Amniotic epithelial cell (primary cell): ENCODE measurements at regions not wholly inside any gene's neighbourhood (a gene's known extent, or its start where the extent isn't known, plus 50 kb on each side); places are given as distances from the start of the nearest gene placed in this dataset.
A peak's percentile ranks its signal among the peaks of the same experiment; 100 is the strongest.

Experiments used
- DNase-seq: peaks from one replicate; pipeline ENCODE4 v3.0.0-alpha.2; 2010; ENCODE audit warnings: low read depth

DNA sequence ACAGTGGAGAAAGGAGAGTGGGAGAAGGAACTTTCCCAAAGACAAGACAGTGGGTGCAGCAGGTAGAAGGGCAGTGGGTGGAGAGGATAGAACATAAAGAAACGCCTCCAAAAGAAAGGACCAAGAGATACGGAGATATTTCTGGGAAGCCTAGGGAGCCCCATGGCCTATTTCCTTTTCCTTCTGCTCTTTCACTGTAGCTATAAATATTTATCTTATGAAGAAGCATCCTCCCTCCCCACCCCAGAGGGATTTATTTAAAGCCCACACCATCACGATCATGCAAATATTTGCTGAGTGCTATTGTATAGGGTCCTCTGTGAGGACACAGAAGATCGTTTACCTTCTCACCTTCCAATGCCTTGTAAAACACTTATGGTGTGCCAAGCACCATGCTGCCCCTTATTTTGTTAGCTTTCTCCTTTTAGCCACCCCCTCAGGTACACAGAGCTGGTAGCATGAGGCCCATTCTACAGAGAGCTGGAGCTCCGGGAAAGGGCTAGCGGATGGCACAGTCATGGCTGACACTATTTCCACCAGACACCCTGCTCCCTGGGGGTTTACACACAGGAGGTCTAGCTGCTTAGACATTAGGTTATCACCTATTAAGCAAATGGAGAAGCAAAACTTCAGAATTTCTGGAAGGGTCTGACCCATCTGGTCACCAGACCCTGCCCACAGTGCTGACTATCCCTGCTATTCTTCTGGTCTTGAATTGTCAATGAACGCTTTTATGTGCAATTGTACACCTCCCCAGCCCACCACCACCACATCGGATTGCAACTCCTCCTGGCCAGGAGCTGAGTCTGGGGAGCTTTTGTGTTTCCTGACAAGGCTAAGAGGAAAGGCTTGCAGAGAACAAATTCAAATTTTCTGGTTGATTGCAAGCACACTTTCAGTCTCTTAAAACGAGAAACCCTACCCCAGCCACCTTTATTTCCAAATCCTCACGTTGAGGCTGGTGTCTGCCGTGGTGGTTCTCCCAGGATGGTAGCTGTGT lies 91.8 kb upstream of the KLF7 start:
- no peak for DNase-seq

DNA sequence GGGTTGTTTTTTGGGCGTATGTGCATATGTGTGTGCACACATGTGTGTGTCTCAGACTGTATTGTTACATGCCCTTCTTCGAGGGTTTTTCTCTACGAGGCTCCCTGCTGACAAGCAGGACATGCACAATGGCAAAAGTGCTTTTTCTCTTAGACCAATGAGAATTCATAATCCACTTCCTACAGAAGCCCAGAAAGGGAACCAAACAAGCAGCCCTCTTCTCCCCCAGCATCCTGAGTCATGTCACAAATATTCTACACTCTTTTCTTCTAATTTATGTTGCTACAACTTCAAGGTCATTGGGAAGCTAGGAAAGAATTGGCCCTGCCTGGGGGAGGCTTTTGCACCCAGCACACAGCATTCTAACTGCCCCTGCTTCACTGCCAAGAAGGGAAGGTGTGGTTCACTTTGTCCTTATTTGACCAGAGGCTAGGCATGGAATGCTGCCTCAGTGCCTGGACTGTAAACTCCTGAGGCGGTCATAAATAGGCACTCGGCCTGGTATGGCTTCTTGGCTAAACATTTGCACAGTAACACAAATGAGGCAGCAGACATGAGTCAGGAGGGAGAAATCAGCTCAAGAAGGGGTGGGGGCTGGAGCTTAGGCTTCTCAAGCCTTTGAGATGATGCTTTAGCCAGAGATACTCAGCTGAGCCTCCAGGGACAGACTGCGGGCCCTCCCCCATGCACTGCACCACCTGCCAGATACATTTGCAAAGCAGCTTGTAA lies 92.7 kb upstream of the KLF7 start:
- DNase-seq, result peak; percentile 99

DNA sequence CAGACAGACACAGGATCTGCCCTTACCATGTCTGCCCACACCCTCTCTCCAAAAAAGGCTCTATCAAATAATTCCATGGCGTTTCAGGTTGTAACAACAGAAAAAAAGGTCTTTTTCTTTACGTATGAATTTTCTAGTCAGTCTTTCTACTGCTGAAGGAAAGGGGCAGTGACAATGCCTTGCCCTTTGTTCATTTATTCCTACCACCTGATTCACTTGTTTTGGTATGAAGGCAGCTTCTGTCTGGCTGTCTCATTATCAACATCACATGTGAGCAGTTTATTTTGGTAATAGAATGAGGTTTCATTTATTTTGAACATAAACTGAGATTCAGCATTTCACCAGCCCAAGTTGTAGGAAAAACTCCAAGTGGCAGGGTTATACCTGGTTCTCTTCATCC lies 94.3 kb upstream of the KLF7 start:
- DNase-seq, result no peak

GRCh38 chr2:207260947-207261346 lies 95.2 kb upstream of the KLF7 start:
- no peak for DNase-seq

- peak; percentile 15 for DNase-seq
Measured at GRCh38 chr2:207264310-207264709, 98.6 kb upstream of the KLF7 start.

DNA sequence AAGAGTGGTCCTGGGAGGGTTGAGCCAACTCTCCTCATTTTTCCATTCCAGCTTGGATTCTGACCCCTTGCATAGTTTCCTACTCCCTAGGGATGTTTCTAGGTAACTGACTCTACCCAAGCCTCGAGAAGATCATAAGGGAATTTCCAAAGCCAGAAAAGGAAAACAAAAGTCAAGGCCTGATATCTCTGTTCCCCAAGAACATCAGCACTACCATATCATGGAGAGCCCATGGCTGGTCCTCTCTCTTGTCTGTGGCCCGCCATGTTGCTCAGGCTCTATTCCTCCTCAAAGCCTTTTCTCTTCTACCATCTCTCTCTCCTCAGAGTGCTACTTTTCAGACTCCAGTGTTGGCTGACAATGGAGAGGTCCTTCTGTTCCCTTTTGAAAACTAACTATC lies 99.6 kb upstream of the KLF7 start:
- no peak for DNase-seq

DNA sequence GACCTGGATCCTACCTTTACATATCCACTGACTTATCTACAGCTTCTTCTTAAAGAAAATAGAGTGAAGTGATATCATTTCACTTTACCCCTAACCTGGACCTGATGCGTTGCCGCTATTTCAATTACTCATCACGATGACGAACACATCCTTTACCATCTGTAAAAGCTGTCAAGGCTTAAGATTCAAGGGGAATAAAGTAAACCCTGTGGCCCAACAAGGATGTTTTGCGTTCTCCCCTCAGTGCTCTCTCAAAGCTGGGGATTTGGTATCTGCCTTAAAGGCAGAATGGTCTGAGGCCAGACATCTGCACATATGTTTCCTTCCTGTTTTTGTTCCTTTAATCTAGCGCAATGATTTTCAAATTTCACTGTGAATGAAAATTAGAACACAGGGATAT lies 100.1 kb upstream of the KLF7 start:
- DNase-seq, result peak; percentile 18

- no peak for DNase-seq
Measured at GRCh38 chr2:207266648-207267047, 100.9 kb upstream of the KLF7 start.

- no peak for DNase-seq
Measured at GRCh38 chr2:207269038-207269437, 103.3 kb upstream of the KLF7 start.

- no peak for DNase-seq
Measured at GRCh38 chr2:207274530-207275189, 108.9 kb upstream of the KLF7 start.

DNA sequence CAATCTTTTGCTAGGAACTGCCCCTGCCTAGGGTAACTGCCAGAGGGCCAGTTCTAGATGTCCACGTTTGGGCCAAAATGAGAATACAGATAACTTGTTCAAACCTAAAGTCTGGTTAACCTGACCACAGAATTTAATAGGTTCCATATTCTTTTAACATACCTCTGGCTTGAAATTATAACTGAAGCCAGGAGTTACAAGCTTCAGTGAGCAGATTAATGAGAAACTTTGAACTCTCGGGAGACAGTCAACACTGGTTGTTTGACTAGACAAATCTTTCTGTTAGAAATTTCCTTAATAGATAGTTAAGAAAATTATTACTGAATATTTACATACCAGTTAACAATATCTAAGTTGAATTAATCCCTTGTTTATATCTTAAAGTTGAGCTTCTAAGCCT lies 110.0 kb upstream of the KLF7 start:
- DNase-seq, result no peak

DNA sequence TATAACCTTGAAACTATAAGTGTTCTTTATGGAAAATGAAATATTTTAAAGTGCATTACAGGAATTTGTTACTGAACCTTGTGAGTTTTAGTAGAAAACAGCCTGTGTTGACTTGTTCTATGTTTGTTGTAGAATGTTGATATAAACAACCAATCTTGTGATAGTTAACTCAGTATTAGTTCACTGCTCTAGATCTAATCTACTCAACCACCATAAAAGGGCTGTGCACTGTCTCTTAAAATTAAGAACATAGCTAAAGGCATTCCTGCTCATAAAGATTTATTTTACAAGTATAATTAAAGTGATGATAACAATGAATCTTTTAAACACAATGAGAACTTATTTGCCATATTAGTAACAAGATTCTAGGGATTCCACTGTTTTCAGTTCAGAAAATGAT lies 110.5 kb upstream of the KLF7 start:
- no peak for DNase-seq

DNA sequence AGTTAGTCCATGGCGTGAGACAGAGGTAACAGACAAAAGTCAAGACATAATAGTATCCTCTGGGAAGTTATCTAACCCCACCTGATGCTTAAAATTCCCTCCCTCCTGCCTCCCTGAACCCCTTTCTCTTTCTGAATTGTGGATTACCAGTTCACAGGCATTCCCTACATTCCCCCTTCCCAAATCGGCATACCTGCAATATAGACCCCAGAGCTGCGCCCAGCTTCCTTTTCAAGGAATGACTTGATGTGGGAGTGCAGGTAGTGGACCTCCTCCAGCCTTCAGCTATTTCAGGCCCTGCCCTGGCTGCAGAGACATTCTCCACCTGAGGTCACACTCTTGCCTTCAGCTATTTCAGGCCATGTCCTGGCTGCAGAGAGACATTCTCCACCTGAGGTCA lies 111.1 kb upstream of the KLF7 start:
- no peak for DNase-seq

- no peak for DNase-seq
Measured at GRCh38 chr2:207279520-207279919, 113.8 kb upstream of the KLF7 start.

- no peak for DNase-seq
Measured at GRCh38 chr2:207281436-207281835, 115.7 kb upstream of the KLF7 start.

DNA sequence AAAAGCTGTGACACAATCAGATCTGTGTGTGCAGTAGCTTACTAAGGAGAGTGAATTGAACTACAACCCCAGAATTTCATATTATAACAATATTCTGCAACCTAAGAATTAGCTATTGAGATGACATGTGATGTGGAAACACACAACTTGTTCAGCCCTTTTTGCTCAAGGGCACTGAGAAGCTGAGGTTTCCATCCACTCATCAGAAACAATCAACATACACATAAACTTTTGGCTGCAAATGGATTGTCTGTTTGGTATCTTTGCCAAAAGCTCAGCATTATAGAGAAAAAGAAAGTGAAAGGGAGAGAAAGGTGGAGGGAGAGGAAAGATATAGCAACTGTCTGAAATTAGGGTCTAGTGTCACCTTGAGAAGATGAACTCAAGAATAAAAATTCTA lies 117.2 kb upstream of the KLF7 start:
- peak; percentile 6 for DNase-seq

DNA sequence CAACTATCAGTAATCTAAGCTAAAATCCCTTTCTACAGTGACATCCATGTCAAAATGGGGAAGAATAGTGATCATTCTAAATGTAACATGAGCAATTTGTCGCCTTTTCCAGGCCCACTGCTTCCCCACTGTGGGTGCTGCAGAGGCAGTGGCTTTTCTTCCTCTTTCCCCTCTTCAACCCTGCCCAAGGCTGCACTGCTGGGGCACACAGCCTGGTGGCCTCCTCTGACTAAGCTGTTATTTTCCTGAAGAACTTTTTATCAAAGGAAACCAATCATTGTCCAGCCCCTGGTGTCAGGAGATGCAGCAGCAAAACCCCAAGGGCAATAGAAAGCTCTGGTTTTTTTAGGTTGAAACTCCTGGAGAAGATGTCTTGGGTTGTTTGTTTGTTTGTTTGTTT lies 117.6 kb upstream of the KLF7 start:
- peak; percentile 25 for DNase-seq

DNA sequence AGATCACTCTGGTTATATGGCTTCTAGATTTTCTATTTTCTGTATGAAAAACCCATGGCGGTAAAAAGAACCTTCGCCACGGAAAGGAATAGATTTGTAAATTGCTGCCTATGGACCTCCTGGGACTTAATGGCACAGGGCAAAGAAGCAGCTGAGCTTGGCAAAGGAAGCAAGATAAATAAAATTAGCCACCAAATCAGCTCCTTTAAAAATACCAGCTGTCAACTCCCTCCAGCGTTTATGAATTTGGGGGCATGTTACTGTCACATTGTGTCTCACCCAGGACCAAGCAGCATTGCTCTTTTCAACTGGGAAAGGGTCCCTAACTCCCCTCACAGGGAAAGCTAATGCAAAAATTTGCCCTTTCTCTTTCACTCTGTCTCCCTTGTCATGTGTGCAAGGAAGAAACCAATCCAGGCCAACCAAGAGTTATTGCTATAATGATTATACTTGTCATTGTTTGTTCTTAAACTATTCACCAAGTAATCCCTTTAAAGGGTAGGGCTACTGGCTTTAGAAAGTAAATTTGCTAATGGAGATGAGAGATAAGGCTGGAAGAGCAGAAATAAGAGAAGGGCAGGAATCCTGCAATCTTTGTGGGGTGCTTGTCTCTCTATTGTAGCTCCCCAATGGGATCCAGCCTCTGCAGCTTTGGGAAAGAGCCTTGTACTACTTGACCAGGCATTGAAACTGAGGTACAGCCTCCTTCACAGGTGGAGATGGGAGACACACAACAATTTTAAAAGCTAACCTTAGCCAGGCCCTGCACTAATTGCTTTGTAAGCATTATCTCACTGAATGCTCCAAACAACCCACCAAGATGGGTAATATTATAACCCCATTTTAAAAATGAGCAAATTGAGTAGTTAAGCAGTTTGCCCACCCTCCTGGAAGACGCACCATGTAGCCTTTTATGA lies 119.1 kb upstream of the KLF7 start:
- DNase-seq, result no peak

DNA sequence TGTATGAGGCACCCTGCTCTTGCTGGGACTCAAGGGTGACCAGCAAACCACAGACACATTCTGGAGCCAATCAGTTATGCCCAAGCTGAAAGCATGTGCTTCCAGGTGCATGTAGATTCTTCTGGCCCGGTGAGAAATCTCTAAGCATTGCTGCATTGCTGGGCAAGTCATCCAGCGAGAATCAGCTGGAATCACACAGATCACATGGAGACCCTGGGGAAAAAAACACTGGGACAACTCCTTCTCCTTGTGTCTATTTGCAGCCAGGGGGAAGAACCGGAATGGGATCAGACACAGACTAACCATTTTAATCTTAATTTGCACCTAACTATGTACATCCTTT lies 119.7 kb upstream of the KLF7 start:
- no peak for DNase-seq

- peak; percentile 6 for DNase-seq
Measured at GRCh38 chr2:207286106-207286505, 120.4 kb upstream of the KLF7 start.

GRCh38 chr2:207288628-207289027 lies 122.9 kb upstream of the KLF7 start:
- DNase-seq, result no peak
